Keratinocyte (primary cell): ENCODE measurements at regions not wholly inside any gene's neighbourhood (a gene's known extent, or its start where the extent isn't known, plus 50 kb on each side); places are given as distances from the start of the nearest gene placed in this dataset.

Experiments
- DNase-seq: peaks from one replicate; pipeline ENCODE4 v3.0.0-alpha.2; 2011; ENCODE audit warnings: low read depth, missing footprints, low spot score
- FAIRE-seq: peaks from 2 replicates; lab custom pipeline; 2011; peaks lifted over from hg19 to GRCh38; lab: Jason Lieb, UNC
- H2AFZ ChIP-seq: 2 replicates; pipeline ENCODE4 v1.6.0; 2012; ENCODE audit warnings: low read length, control low read depth, inconsistent platforms; ENCODE audit not compliant: control insufficient read depth
- H3K27ac ChIP-seq: 2 replicates; pipeline ENCODE4 v1.5.1; 2011; ENCODE audit warnings: low read length; ENCODE audit not compliant: control insufficient read depth, insufficient read depth
- H3K27me3 ChIP-seq: 3 replicates; pipeline ENCODE4 v1.6.0; 2011; ENCODE audit warnings: low read length; ENCODE audit not compliant: control insufficient read depth, insufficient read depth; ENCODE audit errors: extremely low read depth
- H3K36me3 ChIP-seq, 2 experiments: 2 replicates in 1 of 2; 3 replicates in 1 of 2; pipeline ENCODE4 v1.5.1; 2011; ENCODE audit warnings: low read length in 2 of 2, mild to moderate bottlenecking in 1 of 2; ENCODE audit not compliant: control insufficient read depth in 2 of 2, insufficient read depth in 2 of 2; ENCODE audit errors: extremely low read depth in 1 of 2
- H3K4me1 ChIP-seq: 3 replicates; pipeline ENCODE4 v1.5.1; 2011; ENCODE audit warnings: low read length; ENCODE audit not compliant: control insufficient read depth, insufficient read depth; ENCODE audit errors: extremely low read depth
- H3K4me2 ChIP-seq: 3 replicates; pipeline ENCODE4 v1.6.0; 2011; ENCODE audit warnings: low read depth, low read length; ENCODE audit not compliant: control insufficient read depth, insufficient read depth; ENCODE audit errors: extremely low read depth
- H3K4me3 ChIP-seq, 3 experiments: fragments of 200-600 bp in 1 of 3; sonication (generic) in 1 of 3; 2 replicates in 2 of 3; 3 replicates in 1 of 3; pipeline ENCODE4 v1.5.1; 2011 to 2016; ENCODE audit warnings: low read length in 3 of 3, mild to moderate bottlenecking in 3 of 3, control low read depth in 2 of 3, inconsistent platforms in 1 of 3, low read depth in 1 of 3, mixed read lengths in 1 of 3, mixed run types in 1 of 3, moderate library complexity in 1 of 3; ENCODE audit not compliant: control insufficient read depth in 2 of 3, insufficient read depth in 2 of 3; ENCODE audit errors: extremely low read depth in 1 of 3
- H3K79me2 ChIP-seq: 2 replicates; pipeline ENCODE4 v1.6.0; 2012; ENCODE audit warnings: low read length; ENCODE audit not compliant: control insufficient read depth, insufficient read depth
- H3K9ac ChIP-seq: 3 replicates; pipeline ENCODE4 v1.6.0; 2011; ENCODE audit warnings: low read length; ENCODE audit not compliant: control insufficient read depth, insufficient read depth; ENCODE audit errors: extremely low read depth
- H3K9me1 ChIP-seq: 3 replicates; pipeline ENCODE4 v1.6.0; 2011; ENCODE audit warnings: low read length; ENCODE audit not compliant: control insufficient read depth, insufficient read depth; ENCODE audit errors: extremely low read depth
- H3K9me3 ChIP-seq: 2 replicates; pipeline ENCODE4 v1.5.1; 2012; ENCODE audit warnings: low read depth, low read length; ENCODE audit not compliant: control insufficient read depth
- H4K20me1 ChIP-seq: 3 replicates; pipeline ENCODE4 v1.6.0; 2011; ENCODE audit warnings: low read length; ENCODE audit not compliant: control insufficient read depth, insufficient read depth; ENCODE audit errors: extremely low read depth
- EZH2 ChIP-seq: IDR thresholded peaks from one replicate; pipeline ENCODE4 v1.6.1; 2012; ENCODE audit warnings: inconsistent platforms, mild to moderate bottlenecking, low read length, moderate library complexity
- dilution Hi-C: fragments of 300-500 bp; cut with MboI; formaldehyde crosslinking; loops from one replicate; pipeline ENCODE4 v1.7.0; 2020; ENCODE audit warnings: low sequenced_read_pairs; ENCODE audit not compliant: extremely low pct_ligation_motif_present
- TF ChIP-seq, protein P1 (sequence below), 3 experiments: IDR thresholded peaks in 1 of 3; conservative IDR thresholded peaks in 1 of 3; optimal IDR thresholded peaks in 1 of 3; 2 replicates in 2 of 3; 3 replicates in 1 of 3; pipeline versions ENCODE3 to v1.5.1; 2011; ENCODE audit warnings: low read length in 3 of 3, mild to moderate bottlenecking in 3 of 3, moderate library complexity in 2 of 3, control low read depth in 1 of 3, inconsistent platforms in 1 of 3; ENCODE audit not compliant: insufficient read depth in 2 of 3; ENCODE audit errors: extremely low read depth in 1 of 3

DNA sequence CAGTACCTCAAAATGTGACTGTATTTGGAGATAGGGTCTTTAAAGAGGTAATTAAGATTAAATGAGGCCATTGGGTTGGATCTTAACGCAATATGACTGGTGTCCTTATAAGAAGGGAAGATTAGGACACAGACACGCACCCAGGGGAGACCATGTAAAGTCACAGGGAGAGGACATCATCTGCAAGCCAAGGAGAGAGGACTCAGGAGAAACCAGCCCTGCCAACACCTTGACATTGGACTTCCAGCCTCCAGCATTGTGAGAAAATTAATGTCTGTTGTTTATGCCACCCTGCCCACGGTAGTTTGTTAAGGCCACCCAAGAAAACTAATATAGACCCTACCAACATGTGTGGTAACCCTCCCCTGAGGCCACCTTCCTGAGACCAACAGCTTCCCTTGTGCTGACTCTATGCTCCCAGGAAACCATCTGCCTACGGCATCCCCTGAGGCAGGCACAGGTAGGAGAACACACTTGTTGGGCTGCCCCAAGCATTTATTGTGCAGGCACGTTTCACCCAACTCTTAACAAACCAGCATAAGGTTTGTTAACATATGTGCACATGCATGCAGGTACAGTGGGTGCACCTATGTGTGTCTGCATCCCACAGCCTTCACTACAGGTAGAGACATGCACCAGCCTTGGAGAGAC, 161.5 kb upstream of the AGAP1 start:
- TF ChIP-seq EZH2 = no peak
- TF ChIP-seq, protein P1, sequence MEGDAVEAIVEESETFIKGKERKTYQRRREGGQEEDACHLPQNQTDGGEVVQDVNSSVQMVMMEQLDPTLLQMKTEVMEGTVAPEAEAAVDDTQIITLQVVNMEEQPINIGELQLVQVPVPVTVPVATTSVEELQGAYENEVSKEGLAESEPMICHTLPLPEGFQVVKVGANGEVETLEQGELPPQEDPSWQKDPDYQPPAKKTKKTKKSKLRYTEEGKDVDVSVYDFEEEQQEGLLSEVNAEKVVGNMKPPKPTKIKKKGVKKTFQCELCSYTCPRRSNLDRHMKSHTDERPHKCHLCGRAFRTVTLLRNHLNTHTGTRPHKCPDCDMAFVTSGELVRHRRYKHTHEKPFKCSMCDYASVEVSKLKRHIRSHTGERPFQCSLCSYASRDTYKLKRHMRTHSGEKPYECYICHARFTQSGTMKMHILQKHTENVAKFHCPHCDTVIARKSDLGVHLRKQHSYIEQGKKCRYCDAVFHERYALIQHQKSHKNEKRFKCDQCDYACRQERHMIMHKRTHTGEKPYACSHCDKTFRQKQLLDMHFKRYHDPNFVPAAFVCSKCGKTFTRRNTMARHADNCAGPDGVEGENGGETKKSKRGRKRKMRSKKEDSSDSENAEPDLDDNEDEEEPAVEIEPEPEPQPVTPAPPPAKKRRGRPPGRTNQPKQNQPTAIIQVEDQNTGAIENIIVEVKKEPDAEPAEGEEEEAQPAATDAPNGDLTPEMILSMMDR (optimal IDR thresholded peaks at IDR 0.05 in 1 of 3, IDR thresholded peaks at IDR 0.05 in 1 of 3, conservative IDR thresholded peaks at IDR 0.05 in 1 of 3; ENCODE audit: extremely low read depth in 1 of 3, insufficient read depth in 2 of 3, low read length in 3 of 3) = no peak
- Histone ChIP-seq H3K27ac (no peak overlapping the region), H3K4me2 (no peak overlapping the region), H3K9me3 (no peaks in the 10 kb centered on the region), H3K4me3 (no peak overlapping the region), H4K20me1 (no peaks in the 10 kb centered on the region), H3K36me3 (no peaks in the 10 kb centered on the region), H3K9ac (no peak overlapping the region), H3K4me1 (peaks cover 7% of the 10 kb centered on the region), H3K27me3 (no peaks in the 10 kb centered on the region), H3K79me2 (no peaks in the 10 kb centered on the region), H3K9me1 (no peaks in the 10 kb centered on the region), H2AFZ (no peak overlapping the region)
- no peak for FAIRE-seq
- no peak for DNase-seq
- dilution Hi-C loops = no loop called here

DNA sequence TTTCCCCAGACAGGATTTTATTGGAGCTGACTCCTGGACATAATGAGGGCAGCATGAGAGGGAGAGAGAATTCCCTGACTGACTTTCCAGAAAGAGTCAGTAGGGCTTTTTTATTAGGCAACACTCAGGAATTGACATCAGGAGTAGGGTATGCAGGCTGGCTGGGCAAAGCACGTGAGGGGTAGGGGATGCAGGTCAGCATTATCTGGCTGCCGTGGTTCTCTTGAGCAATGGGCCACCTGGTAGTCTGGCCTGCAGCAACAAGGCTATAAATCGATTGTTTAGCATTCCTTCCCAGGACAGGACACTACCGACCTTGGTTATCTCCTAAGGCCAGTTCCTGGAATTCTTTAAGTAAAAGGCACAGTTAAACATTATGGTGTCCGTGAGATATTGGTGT, 160.8 kb upstream of the AGAP1 start:
- Histone ChIP-seq H3K79me2 (no peaks in the 10 kb centered on the region), H3K4me3 (no peak overlapping the region), H4K20me1 (no peaks in the 10 kb centered on the region), H3K27me3 (peaks cover 4% of the 10 kb centered on the region), H3K36me3 (no peaks in the 10 kb centered on the region), H3K27ac (no peak overlapping the region), H3K9ac (no peak overlapping the region), H3K4me1 (peaks cover 7% of the 10 kb centered on the region), H3K4me2 (no peak overlapping the region), H3K9me1 (no peaks in the 10 kb centered on the region), H3K9me3 (no peaks in the 10 kb centered on the region), H2AFZ (no peak overlapping the region)
- dilution Hi-C loops = no loop called here
- TF ChIP-seq EZH2 = no peak
- TF ChIP-seq, protein P1 (optimal IDR thresholded peaks at IDR 0.05 in 1 of 3, IDR thresholded peaks at IDR 0.05 in 1 of 3, conservative IDR thresholded peaks at IDR 0.05 in 1 of 3; ENCODE audit: extremely low read depth in 1 of 3, insufficient read depth in 2 of 3, low read length in 3 of 3) = no peak
- DNase-seq (no peak), FAIRE-seq (no peak)
